ENCODE measurements at regions not wholly inside any gene's neighbourhood (a gene's known extent, or its start where the extent isn't known, plus 50 kb on each side); places are given as distances from the start of the nearest gene placed in this dataset.

GRCh38 chr6:15025446-15025845, 220.4 kb upstream of the JARID2 start:
- H3K79me2 ChIP-seq = no peaks in the 10 kb centered on the region
- no peaks in the 10 kb centered on the region for H3K27me3 ChIP-seq
- WGBS (ENCODE audit: low lambda C conversion rate, missing lambda C conversion rate) = 59% methylated on average over 3 of the region's 3 CpGs
- no peaks in the 10 kb centered on the region for H3K9me2 ChIP-seq (replicated peaks; ENCODE audit: insufficient read depth)
- no peaks in the 10 kb centered on the region for H3K36me3 ChIP-seq (replicated peaks; ENCODE audit: insufficient read depth, low read depth)
- no peaks in the 10 kb centered on the region for H4K20me1 ChIP-seq (ENCODE audit: insufficient read depth, poor library complexity, severe bottlenecking)
- DNase-seq (ENCODE audit: low spot score) = no peak
- no peaks in the 10 kb centered on the region for H3K4me1 ChIP-seq (ENCODE audit: insufficient read depth)
- TF ChIP-seq EZH2phosphoT487 (IDR thresholded peaks at IDR 0.05; ENCODE audit: low read depth, severe bottlenecking, unreplicated experiment) = no peak
- TF ChIP-seq CTCF (IDR thresholded peaks at IDR 0.05; ENCODE audit: poor library complexity) = no peak
- no peak for TF ChIP-seq EZH2 (IDR thresholded peaks at IDR 0.05; ENCODE audit: borderline replicate concordance)
- no peak overlapping the region for H3K4me2 ChIP-seq
- H3K9me3 ChIP-seq (ENCODE audit: low read depth) = no peaks in the 10 kb centered on the region
- H3K27ac ChIP-seq = no peak overlapping the region
- no peak overlapping the region for H2AFZ ChIP-seq
- no peak overlapping the region for H3K4me3 ChIP-seq

- no peaks in the 10 kb centered on the region for H3K36me3 ChIP-seq (replicated peaks; ENCODE audit: insufficient read depth, low read depth)
- no peaks in the 10 kb centered on the region for H3K27me3 ChIP-seq
- no peak overlapping the region for H2AFZ ChIP-seq
- no peak for TF ChIP-seq EZH2phosphoT487 (IDR thresholded peaks at IDR 0.05; ENCODE audit: low read depth, severe bottlenecking, unreplicated experiment)
- peak; percentile 62 for DNase-seq (ENCODE audit: low spot score)
- H3K9me2 ChIP-seq (replicated peaks; ENCODE audit: insufficient read depth) = no peaks in the 10 kb centered on the region
- 32% methylated on average over 6 of the region's 6 CpGs for WGBS (ENCODE audit: low lambda C conversion rate, missing lambda C conversion rate)
- H3K79me2 ChIP-seq = no peaks in the 10 kb centered on the region
- H3K4me2 ChIP-seq = no peak overlapping the region
- H3K27ac ChIP-seq = no peak overlapping the region
- no peaks in the 10 kb centered on the region for H4K20me1 ChIP-seq (ENCODE audit: insufficient read depth, poor library complexity, severe bottlenecking)
- H3K4me1 ChIP-seq (ENCODE audit: insufficient read depth) = no peaks in the 10 kb centered on the region
- H3K4me3 ChIP-seq = no peak overlapping the region
- no peaks in the 10 kb centered on the region for H3K9me3 ChIP-seq (ENCODE audit: low read depth)
These were observed 219.0 kb upstream of the JARID2 start for GRCh38 chr6:15026832-15027231.

GRCh38 chr6:15027472-15027871, 218.4 kb upstream of the JARID2 start:
- H3K4me3 ChIP-seq = no peak overlapping the region
- no peak overlapping the region for H3K4me2 ChIP-seq
- H4K20me1 ChIP-seq (ENCODE audit: insufficient read depth, poor library complexity, severe bottlenecking) = no peaks in the 10 kb centered on the region
- no peaks in the 10 kb centered on the region for H3K79me2 ChIP-seq
- H3K27ac ChIP-seq = no peak overlapping the region
- H2AFZ ChIP-seq = no peak overlapping the region
- no peaks in the 10 kb centered on the region for H3K36me3 ChIP-seq (replicated peaks; ENCODE audit: insufficient read depth, low read depth)
- WGBS (ENCODE audit: low lambda C conversion rate, missing lambda C conversion rate) = 85% methylated on average over 2 of the region's 2 CpGs
- DNase-seq (ENCODE audit: low spot score) = no peak
- no peaks in the 10 kb centered on the region for H3K4me1 ChIP-seq (ENCODE audit: insufficient read depth)
- no peak for TF ChIP-seq CTCF (IDR thresholded peaks at IDR 0.05; ENCODE audit: poor library complexity)
- H3K27me3 ChIP-seq = no peaks in the 10 kb centered on the region
- H3K9me3 ChIP-seq (ENCODE audit: low read depth) = no peaks in the 10 kb centered on the region
- H3K9me2 ChIP-seq (replicated peaks; ENCODE audit: insufficient read depth) = no peaks in the 10 kb centered on the region

GRCh38 chr6:15032015-15032414, 213.9 kb upstream of the JARID2 start:
- 91% methylated on average over 2 of the region's 2 CpGs for WGBS (ENCODE audit: low lambda C conversion rate, missing lambda C conversion rate)
- no peak for DNase-seq (ENCODE audit: low spot score)
- H3K4me3 ChIP-seq = no peak overlapping the region
- no peak overlapping the region for H3K4me2 ChIP-seq
- TF ChIP-seq CTCF (IDR thresholded peaks at IDR 0.05; ENCODE audit: poor library complexity) (no peak), EZH2phosphoT487 (IDR thresholded peaks at IDR 0.05; ENCODE audit: low read depth, severe bottlenecking, unreplicated experiment) (no peak), EZH2 (IDR thresholded peaks at IDR 0.05; ENCODE audit: borderline replicate concordance) (no peak)
- no peaks in the 10 kb centered on the region for H4K20me1 ChIP-seq (ENCODE audit: insufficient read depth, poor library complexity, severe bottlenecking)
- peaks cover 4% of the 10 kb centered on the region for H3K4me1 ChIP-seq (ENCODE audit: insufficient read depth)
- H3K79me2 ChIP-seq = no peaks in the 10 kb centered on the region
- H3K9me2 ChIP-seq (replicated peaks; ENCODE audit: insufficient read depth) = no peaks in the 10 kb centered on the region
- no peak overlapping the region for H3K27ac ChIP-seq
- no peaks in the 10 kb centered on the region for H3K36me3 ChIP-seq (replicated peaks; ENCODE audit: insufficient read depth, low read depth)
- no peak overlapping the region for H2AFZ ChIP-seq
- no peaks in the 10 kb centered on the region for H3K9me3 ChIP-seq (ENCODE audit: low read depth)
- no peaks in the 10 kb centered on the region for H3K27me3 ChIP-seq
